WI38 (cell line): ENCODE measurements at regions not wholly inside any gene's neighbourhood (a gene's known extent, or its start where the extent isn't known, plus 50 kb on each side); places are given as distances from the start of the nearest gene placed in this dataset.

ENCODE experiments used
- H3K4me3 ChIP-seq: 2 replicates; pipeline ENCODE4 v1.5.1; 2011; ENCODE audit warnings: low read depth, mild to moderate bottlenecking, control low read depth, low read length
- TF ChIP-seq, protein P1 (sequence below): IDR thresholded peaks from 2 replicates; pipeline ENCODE4 v1.5.1; 2012; ENCODE audit warnings: low read depth, mild to moderate bottlenecking, control low read depth, low read length

DNA sequence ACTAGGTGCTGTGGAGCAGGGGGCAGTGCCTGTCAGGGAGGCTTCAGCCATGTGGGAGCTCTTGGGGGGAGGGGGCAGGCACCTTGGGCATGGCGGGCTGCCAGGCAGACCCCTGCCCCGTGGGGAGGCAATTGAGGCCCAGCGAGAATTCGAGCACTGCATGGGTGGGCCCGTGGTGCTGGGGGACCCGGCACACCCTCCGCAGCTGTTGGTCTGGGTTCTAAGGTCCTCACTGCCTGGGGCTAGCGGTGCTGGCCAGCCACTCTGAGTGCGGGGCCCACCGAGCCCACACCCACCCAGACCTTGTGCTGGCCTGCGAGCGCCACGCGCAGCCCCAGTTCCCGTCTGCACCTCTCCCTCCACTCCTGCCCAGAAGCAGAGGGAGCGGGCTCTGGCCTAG is 835.5 kb upstream of the CNTN5 start:
- TF ChIP-seq, protein P1, sequence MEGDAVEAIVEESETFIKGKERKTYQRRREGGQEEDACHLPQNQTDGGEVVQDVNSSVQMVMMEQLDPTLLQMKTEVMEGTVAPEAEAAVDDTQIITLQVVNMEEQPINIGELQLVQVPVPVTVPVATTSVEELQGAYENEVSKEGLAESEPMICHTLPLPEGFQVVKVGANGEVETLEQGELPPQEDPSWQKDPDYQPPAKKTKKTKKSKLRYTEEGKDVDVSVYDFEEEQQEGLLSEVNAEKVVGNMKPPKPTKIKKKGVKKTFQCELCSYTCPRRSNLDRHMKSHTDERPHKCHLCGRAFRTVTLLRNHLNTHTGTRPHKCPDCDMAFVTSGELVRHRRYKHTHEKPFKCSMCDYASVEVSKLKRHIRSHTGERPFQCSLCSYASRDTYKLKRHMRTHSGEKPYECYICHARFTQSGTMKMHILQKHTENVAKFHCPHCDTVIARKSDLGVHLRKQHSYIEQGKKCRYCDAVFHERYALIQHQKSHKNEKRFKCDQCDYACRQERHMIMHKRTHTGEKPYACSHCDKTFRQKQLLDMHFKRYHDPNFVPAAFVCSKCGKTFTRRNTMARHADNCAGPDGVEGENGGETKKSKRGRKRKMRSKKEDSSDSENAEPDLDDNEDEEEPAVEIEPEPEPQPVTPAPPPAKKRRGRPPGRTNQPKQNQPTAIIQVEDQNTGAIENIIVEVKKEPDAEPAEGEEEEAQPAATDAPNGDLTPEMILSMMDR = no peak

GRCh38 chr11:98194611-98195010 is 826.1 kb upstream of the CNTN5 start:
- TF ChIP-seq, protein P1 = no peak

More for the DNA sequence above, 835.5 kb upstream of the CNTN5 start:
- H3K4me3 ChIP-seq = no peak overlapping the region

GRCh38 chr11:98195300-98195699 is 825.4 kb upstream of the CNTN5 start:
- H3K4me3 ChIP-seq = no peak overlapping the region
- TF ChIP-seq, protein P1 = no peak

More at GRCh38 chr11:98194611-98195010, 826.1 kb upstream of the CNTN5 start:
- H3K4me3 ChIP-seq = no peak overlapping the region

GRCh38 chr11:98207086-98207485 is 813.7 kb upstream of the CNTN5 start:
- no peak overlapping the region for H3K4me3 ChIP-seq
- TF ChIP-seq, protein P1 = no peak

GRCh38 chr11:98227278-98227677 is 793.5 kb upstream of the CNTN5 start:
- TF ChIP-seq, protein P1 = no peak

GRCh38 chr11:98230678-98231077 is 790.1 kb upstream of the CNTN5 start:
- TF ChIP-seq, protein P1 = no peak
- H3K4me3 ChIP-seq = no peak overlapping the region

More at GRCh38 chr11:98227278-98227677, 793.5 kb upstream of the CNTN5 start:
- H3K4me3 ChIP-seq = no peak overlapping the region

GRCh38 chr11:98234698-98235097 is 786.1 kb upstream of the CNTN5 start:
- H3K4me3 ChIP-seq = no peak overlapping the region
- TF ChIP-seq, protein P1 = no peak
